Caco-2 (cell line): ENCODE measurements at regions not wholly inside any gene's neighbourhood (a gene's known extent, or its start where the extent isn't known, plus 50 kb on each side); places are given as distances from the start of the nearest gene placed in this dataset.

Experiments used
- BruUV-seq: library from RNA; stranded (reverse); fragments of 400-500 nt; replicated peaks from 2 replicates; lab custom pipeline; 2021; lab: Mats Ljungman, UMichigan
- CTCF ChIA-PET: fragments of 300-600 bp; sonication (Branson Sonifier 250); formaldehyde crosslinking; loops from one replicate; lab custom pipeline; 2022; ENCODE audit warnings: antibody characterized with exemption; lab: Charles Lee
- POLR2A ChIA-PET: fragments of 300-600 bp; sonication (Branson Sonifier 250); formaldehyde crosslinking; loops from one replicate; lab custom pipeline; 2022; ENCODE audit warnings: antibody characterized with exemption; lab: Charles Lee
- DNase-seq, 2 experiments: peaks; one replicate each; pipeline versions ENCODE4 v3.0.0 to v3.0.0-alpha.2; 2020 to 2022
- H3K27me3 ChIP-seq: replicated peaks from 2 replicates; pipeline ENCODE4 v1.6.0; 2011; ENCODE audit warnings: low read length; ENCODE audit not compliant: control insufficient read depth, insufficient read depth
- H3K36me3 ChIP-seq: 2 replicates; pipeline ENCODE4 v1.5.1; 2011; ENCODE audit warnings: low read length; ENCODE audit not compliant: control insufficient read depth, insufficient read depth
- H3K4me1 ChIP-seq: fragments of 250-450 bp; sonication (Bioruptor Pico); 2 replicates; pipeline ENCODE4 v1.5.1; 2020; ENCODE audit warnings: mild to moderate bottlenecking
- H3K4me3 ChIP-seq: 2 replicates; pipeline ENCODE4 v1.5.1; 2011; ENCODE audit warnings: low read depth, mild to moderate bottlenecking, control low read depth, low read length
- H3K9me3 ChIP-seq: fragments of 250-450 bp; sonication (Bioruptor Pico); 2 replicates; pipeline ENCODE4 v1.5.1; 2020; ENCODE audit warnings: mild to moderate bottlenecking, moderate library complexity
- H3K27ac Mint-ChIP-seq: one replicate; pipeline ENCODE4 v1.8.0; 2022; ENCODE audit warnings: mixed read lengths; ENCODE audit not compliant: unreplicated experiment
- H3K27me3 Mint-ChIP-seq: one replicate; pipeline ENCODE4 v1.8.0; 2022; ENCODE audit warnings: mixed read lengths; ENCODE audit not compliant: insufficient read depth, unreplicated experiment
- H3K36me3 Mint-ChIP-seq: one replicate; pipeline ENCODE4 v1.8.0; 2022; ENCODE audit warnings: mild to moderate bottlenecking, mixed read lengths; ENCODE audit not compliant: insufficient read depth, unreplicated experiment
- H3K4me1 Mint-ChIP-seq: one replicate; pipeline ENCODE4 v1.8.0; 2022; ENCODE audit warnings: low read depth, mixed read lengths; ENCODE audit not compliant: unreplicated experiment
- H3K4me3 Mint-ChIP-seq: one replicate; pipeline ENCODE4 v1.8.0; 2022; ENCODE audit warnings: mild to moderate bottlenecking, moderate library complexity, mixed read lengths; ENCODE audit not compliant: unreplicated experiment
- H3K9me3 Mint-ChIP-seq: one replicate; pipeline ENCODE4 v1.8.0; 2022; ENCODE audit warnings: mixed read lengths; ENCODE audit not compliant: unreplicated experiment
- CTCF ChIP-seq, 2 experiments: fragments of 200-600 bp in 1 of 2; IDR thresholded peaks; 1 replicate in 1 of 2; 2 replicates in 1 of 2; pipeline versions ENCODE4 v1.5.1 to v1.8.0; 2011 to 2022; ENCODE audit warnings: antibody characterized with exemption in 1 of 2, control low read depth in 1 of 2, inconsistent platforms in 1 of 2, low read depth in 1 of 2, low read length in 1 of 2, mild to moderate bottlenecking in 1 of 2, moderate library complexity in 1 of 2; ENCODE audit not compliant: insufficient read depth in 1 of 2, severe bottlenecking in 1 of 2, unreplicated experiment in 1 of 2
- intact Hi-C: fragments of 100-400 bp; cut with micrococcal nuclease; formaldehyde crosslinking; loops from one replicate; pipeline ENCODE4 v1.10.0; 2022; ENCODE audit not compliant: unreplicated experiment

GRCh38 chr4:174116021-174116420 lies 167.4 kb downstream of the FBXO8 start:
- no peaks in the 10 kb centered on the region for H3K9me3 ChIP-seq
- intact Hi-C loops = no loop called here
- DNase-seq = no peak
- no peak overlapping the region for H3K27ac Mint-ChIP-seq
- H3K27me3 ChIP-seq = no peaks in the 10 kb centered on the region
- no peak overlapping the region for H3K4me3 ChIP-seq
- H3K9me3 Mint-ChIP-seq = no peaks in the 10 kb centered on the region
- no peak for TF ChIP-seq CTCF (IDR thresholded peaks at IDR 0.05; ENCODE audit: insufficient read depth in 1 of 2, low read depth in 1 of 2, low read length in 1 of 2, severe bottlenecking in 1 of 2, unreplicated experiment in 1 of 2)
- no peaks in the 10 kb centered on the region for H3K36me3 ChIP-seq
- H3K4me3 Mint-ChIP-seq = no peak overlapping the region
- H3K4me1 Mint-ChIP-seq = peaks cover 6% of the 10 kb centered on the region
- H3K4me1 ChIP-seq = peaks cover 13% of the 10 kb centered on the region
- CTCF ChIA-PET = no interaction called here
- H3K36me3 Mint-ChIP-seq = no peaks in the 10 kb centered on the region
- no peaks in the 10 kb centered on the region for H3K27me3 Mint-ChIP-seq
- POLR2A ChIA-PET = no interaction called here
- no TSS peak for BruUV-seq

- Mint-ChIP-seq H3K9me3 (no peaks in the 10 kb centered on the region), H3K4me1 (peaks cover 8% of the 10 kb centered on the region), H3K4me3 (no peak overlapping the region), H3K27me3 (no peaks in the 10 kb centered on the region), H3K36me3 (no peaks in the 10 kb centered on the region), H3K27ac (peak overlapping the region; percentile 19)
- Histone ChIP-seq H3K4me3 (no peak overlapping the region), H3K36me3 (no peaks in the 10 kb centered on the region), H3K9me3 (no peaks in the 10 kb centered on the region), H3K27me3 (no peaks in the 10 kb centered on the region), H3K4me1 (peaks cover 10% of the 10 kb centered on the region)
- no peak for DNase-seq
- intact Hi-C loops = no loop called here
- no peak for TF ChIP-seq CTCF (IDR thresholded peaks at IDR 0.05; ENCODE audit: insufficient read depth in 1 of 2, low read depth in 1 of 2, low read length in 1 of 2, severe bottlenecking in 1 of 2, unreplicated experiment in 1 of 2)
- no TSS peak for BruUV-seq
- CTCF ChIA-PET = no interaction called here
- POLR2A ChIA-PET = no interaction called here
Observed at GRCh38 chr4:174111422-174111821, 172.0 kb downstream of the FBXO8 start.

- Mint-ChIP-seq H3K4me1 (peaks cover 8% of the 10 kb centered on the region), H3K27me3 (no peaks in the 10 kb centered on the region), H3K27ac (no peak overlapping the region), H3K4me3 (no peak overlapping the region), H3K9me3 (no peaks in the 10 kb centered on the region), H3K36me3 (no peaks in the 10 kb centered on the region)
- no TSS peak for BruUV-seq
- Histone ChIP-seq H3K4me1 (peaks cover 10% of the 10 kb centered on the region), H3K4me3 (no peak overlapping the region), H3K36me3 (no peaks in the 10 kb centered on the region), H3K27me3 (no peaks in the 10 kb centered on the region), H3K9me3 (no peaks in the 10 kb centered on the region)
- ChIA-PET CTCF (no interaction called here), POLR2A (no interaction called here)
- DNase-seq = no peak
- no peak for TF ChIP-seq CTCF (IDR thresholded peaks at IDR 0.05; ENCODE audit: insufficient read depth in 1 of 2, low read depth in 1 of 2, low read length in 1 of 2, severe bottlenecking in 1 of 2, unreplicated experiment in 1 of 2)
- intact Hi-C loops = no loop called here
Observed at GRCh38 chr4:174110180-174110579, 173.3 kb downstream of the FBXO8 start.
